SK-N-SH (cell line): ENCODE measurements at regions not wholly inside any gene's neighbourhood (a gene's known extent, or its start where the extent isn't known, plus 50 kb on each side); places are given as distances from the start of the nearest gene placed in this dataset.

Source experiments
- CTCF ChIA-PET: fragments of 300-600, 350-600 bp; formaldehyde crosslinking; extraction: SDS; loops from one replicate; lab custom pipeline; 2021; lab: Yijun Ruan, JAX
- POLR2A ChIA-PET: fragments of 350-600 bp; sonication (Branson Sonifier 250); formaldehyde crosslinking; extraction: SDS; loops from one replicate; lab custom pipeline; 2020; ENCODE audit warnings: antibody characterized with exemption, inconsistent platforms; lab: Yijun Ruan, JAX
- DNase-seq: peaks from one replicate; pipeline ENCODE4 v3.0.0; 2012
- H2AFZ ChIP-seq: fragments of 200-600 bp; sonication (generic); 2 replicates; pipeline ENCODE4 v1.8.1; 2016; ENCODE audit warnings: antibody characterized with exemption, mild to moderate bottlenecking, low read depth
- H3F3A ChIP-seq: fragments of 200-600 bp; sonication (generic); replicated peaks from 2 replicates; pipeline ENCODE3; 2016; ENCODE audit warnings: antibody characterized with exemption, mild to moderate bottlenecking; ENCODE audit not compliant: insufficient read depth
- H3K27ac ChIP-seq, 2 experiments: fragments of 200-500 bp in 1 of 2; fragments of 200-600 bp in 1 of 2; sonication (Bioruptor generic) in 1 of 2; sonication (generic), shearing (Covaris generic) in 1 of 2; 2 replicates each; pipeline versions ENCODE4 v1.5.1 to v1.6.1; 2014 to 2016; ENCODE audit warnings: low read depth in 2 of 2, inconsistent platforms in 1 of 2, low read length in 1 of 2, mild to moderate bottlenecking in 1 of 2, mixed read lengths in 1 of 2
- H3K27me3 ChIP-seq: fragments of 200-600 bp; sonication (generic), shearing (Covaris generic); 2 replicates; pipeline ENCODE4 v1.6.1; 2016; ENCODE audit warnings: mixed run types; ENCODE audit not compliant: insufficient read depth
- H3K36me3 ChIP-seq, 2 experiments: fragments of 200-500 bp in 1 of 2; fragments of 200-600 bp in 1 of 2; sonication (Bioruptor generic) in 1 of 2; sonication (generic) in 1 of 2; replicated peaks in 1 of 2; 2 replicates each; pipeline versions ENCODE3 to v1.5.1; 2014 to 2016; ENCODE audit warnings: low read length in 1 of 2, mild to moderate bottlenecking in 1 of 2; ENCODE audit not compliant: insufficient read depth in 2 of 2, control insufficient read depth in 1 of 2
- H3K4me1 ChIP-seq, 2 experiments: fragments of 200-500 bp in 1 of 2; fragments of 200-600 bp in 1 of 2; sonication (Bioruptor generic) in 1 of 2; sonication (generic), shearing (Covaris generic) in 1 of 2; 2 replicates each; pipeline versions ENCODE4 v1.5.1 to v1.6.1; 2014 to 2016; ENCODE audit warnings: low read depth in 1 of 2, low read length in 1 of 2, mixed run types in 1 of 2; ENCODE audit not compliant: insufficient read depth in 2 of 2, control insufficient read depth in 1 of 2
- H3K4me2 ChIP-seq: fragments of 200-600 bp; sonication (generic), shearing (Covaris generic); 2 replicates; pipeline ENCODE4 v1.6.1; 2017; ENCODE audit warnings: mixed run types
- H3K4me3 ChIP-seq, 2 experiments: fragments of 200-500 bp in 1 of 2; fragments of 200-600 bp in 1 of 2; sonication (Bioruptor generic) in 1 of 2; sonication (generic), shearing (Covaris generic) in 1 of 2; 2 replicates each; pipeline versions ENCODE4 v1.5.1 to v1.8.1; 2014 to 2016; ENCODE audit warnings: low read depth in 2 of 2, inconsistent platforms in 1 of 2, low read length in 1 of 2, mild to moderate bottlenecking in 1 of 2, mixed read lengths in 1 of 2, moderate library complexity in 1 of 2
- H3K79me2 ChIP-seq: fragments of 200-600 bp; sonication (generic); 2 replicates; pipeline ENCODE4 v1.8.1; 2017; ENCODE audit warnings: mild to moderate bottlenecking; ENCODE audit not compliant: insufficient read depth
- H3K9ac ChIP-seq: fragments of 200-600 bp; sonication (generic); 2 replicates; pipeline ENCODE4 v1.6.1; 2017; ENCODE audit warnings: mixed run types
- H3K9me2 ChIP-seq: fragments of 200-600 bp; sonication (generic); 2 replicates; pipeline ENCODE4 v1.6.1; 2017; ENCODE audit warnings: mixed run types
- H3K9me3 ChIP-seq: fragments of 200-600 bp; sonication (generic); 2 replicates; pipeline ENCODE4 v1.6.1; 2017; ENCODE audit warnings: mixed run types, mild to moderate bottlenecking, moderate library complexity
- H4K20me1 ChIP-seq: fragments of 200-600 bp; sonication (generic); 2 replicates; pipeline ENCODE4 v1.6.1; 2017; ENCODE audit warnings: mild to moderate bottlenecking, mixed run types; ENCODE audit not compliant: insufficient read depth
- CHD2 ChIP-seq: fragments of 150-350 bp; IDR thresholded peaks from 2 replicates; pipeline ENCODE4 v1.6.1; 2018; ENCODE audit warnings: low read length; ENCODE audit not compliant: partially characterized antibody
- ELF1 ChIP-seq: IDR thresholded peaks from 2 replicates; pipeline ENCODE4 v1.4.0; 2012
- EZH2phosphoT487 ChIP-seq: fragments of 200-600 bp; sonication (generic); IDR thresholded peaks from 2 replicates; pipeline ENCODE4 v1.6.1; 2017; ENCODE audit warnings: low read depth, mixed run types, mild to moderate bottlenecking, antibody characterized with exemption, moderate library complexity, borderline replicate concordance
- FOSL2 ChIP-seq: IDR thresholded peaks from 2 replicates; pipeline ENCODE4 v1.4.0; 2012; ENCODE audit warnings: low read depth, mild to moderate bottlenecking, moderate library complexity, borderline replicate concordance
- FOXJ3 ChIP-seq: sonication (generic); formaldehyde crosslinking; IDR thresholded peaks from 2 replicates; pipeline ENCODE4 v1.5.1; 2020; ENCODE audit warnings: mild to moderate bottlenecking, missing genetic modification reagents
- GATA2 ChIP-seq: sonication (generic); formaldehyde crosslinking; IDR thresholded peaks from 2 replicates; pipeline ENCODE4 v1.5.0; 2020; ENCODE audit warnings: mild to moderate bottlenecking, missing genetic modification reagents
- JUND ChIP-seq: IDR thresholded peaks from 2 replicates; pipeline ENCODE4 v1.4.0; 2012
- MAX ChIP-seq: IDR thresholded peaks from 2 replicates; pipeline ENCODE4 v1.4.0; 2012; ENCODE audit warnings: low read depth
- MEF2A ChIP-seq: IDR thresholded peaks from 2 replicates; pipeline ENCODE4 v1.4.0; 2012; ENCODE audit warnings: low read depth, borderline replicate concordance
- NFIC ChIP-seq: IDR thresholded peaks from 2 replicates; pipeline ENCODE4 v1.4.0; 2012; ENCODE audit warnings: borderline replicate concordance
- RAD21 ChIP-seq: IDR thresholded peaks from 2 replicates; pipeline ENCODE4 v1.6.1; 2012; ENCODE audit warnings: mild to moderate bottlenecking, low read length
- RFX5 ChIP-seq: IDR thresholded peaks from 2 replicates; pipeline ENCODE4 v1.6.1; 2012; ENCODE audit warnings: mild to moderate bottlenecking, improper control_type of control experiment, low read length
- RXRA ChIP-seq: IDR thresholded peaks from 2 replicates; pipeline ENCODE4 v1.4.0; 2012; ENCODE audit warnings: low read depth, mild to moderate bottlenecking, borderline replicate concordance
- SMC3 ChIP-seq: IDR thresholded peaks from 2 replicates; pipeline ENCODE4 v1.6.1; 2012; ENCODE audit warnings: low read depth, low read length, improper control_type of control experiment
- TCF12 ChIP-seq: IDR thresholded peaks from 2 replicates; pipeline ENCODE4 v1.4.0; 2012
- YY1 ChIP-seq: IDR thresholded peaks from 2 replicates; pipeline ENCODE4 v1.4.0; 2012; ENCODE audit warnings: low read depth, mild to moderate bottlenecking
- WGBS: methylation state at CpG from one replicate; pipeline ENCODE4 v1.1.6; 2017; ENCODE audit warnings: low lambda C conversion rate; 5-methylcytosine and 5-hydroxymethylcytosine counted together
- TF ChIP-seq, protein P1 (sequence below): IDR thresholded peaks from 2 replicates; pipeline ENCODE4; 2012
- TF ChIP-seq, protein P2 (sequence below): fragments of 150-350 bp; IDR thresholded peaks from 2 replicates; pipeline ENCODE4 v1.6.1; 2016; ENCODE audit warnings: mild to moderate bottlenecking, low read depth, low read length
- TF ChIP-seq, protein P3 (sequence below): IDR thresholded peaks from 2 replicates; pipeline ENCODE4 v1.6.1; 2012; ENCODE audit warnings: mild to moderate bottlenecking, low read depth, low read length, moderate library complexity
- TF ChIP-seq, protein P4 (sequence below): fragments of 200-600 bp; sonication (generic); IDR thresholded peaks from 2 replicates; pipeline ENCODE4 v1.6.1; 2017; ENCODE audit warnings: antibody characterized with exemption, mild to moderate bottlenecking, moderate library complexity

GRCh38 chrX:94492541-94492940 lies 818.5 kb downstream of the FAM133A start:
- no peak overlapping the region for H3K4me3 ChIP-seq
- 13% methylated on average over 10 of the region's 10 CpGs for WGBS

GRCh38 chrX:94493405-94493804 lies 819.4 kb downstream of the FAM133A start:
- Histone ChIP-seq H3K9ac (no peak overlapping the region), H3K9me2 (no peaks in the 10 kb centered on the region), H3K27ac (no peak overlapping the region), H3K36me3 (no peaks in the 10 kb centered on the region), H3F3A (no peaks in the 10 kb centered on the region), H3K4me3 (no peak overlapping the region), H3K9me3 (no peaks in the 10 kb centered on the region), H3K4me1 (no peaks in the 10 kb centered on the region), H3K4me2 (no peak overlapping the region), H3K27me3 (no peaks in the 10 kb centered on the region), H2AFZ (no peak overlapping the region), H4K20me1 (no peaks in the 10 kb centered on the region), H3K79me2 (no peaks in the 10 kb centered on the region)
- WGBS, result 12% methylated on average over 6 of the region's 6 CpGs
- no peak for DNase-seq
- POLR2A ChIA-PET, result no interaction called here
- CTCF ChIA-PET, result no interaction called here
- TF ChIP-seq, protein P1, sequence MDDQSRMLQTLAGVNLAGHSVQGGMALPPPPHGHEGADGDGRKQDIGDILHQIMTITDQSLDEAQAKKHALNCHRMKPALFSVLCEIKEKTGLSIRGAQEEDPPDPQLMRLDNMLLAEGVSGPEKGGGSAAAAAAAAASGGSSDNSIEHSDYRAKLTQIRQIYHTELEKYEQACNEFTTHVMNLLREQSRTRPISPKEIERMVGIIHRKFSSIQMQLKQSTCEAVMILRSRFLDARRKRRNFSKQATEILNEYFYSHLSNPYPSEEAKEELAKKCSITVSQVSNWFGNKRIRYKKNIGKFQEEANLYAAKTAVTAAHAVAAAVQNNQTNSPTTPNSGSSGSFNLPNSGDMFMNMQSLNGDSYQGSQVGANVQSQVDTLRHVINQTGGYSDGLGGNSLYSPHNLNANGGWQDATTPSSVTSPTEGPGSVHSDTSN, result no peak
- TF ChIP-seq FOXJ3 (CRISPR knock-in tag) (no peak), EZH2phosphoT487 (no peak), RXRA (no peak), GATA2 (CRISPR knock-in tag) (no peak), CHD2 (no peak), ELF1 (no peak), JUND (no peak), NFIC (no peak), RAD21 (no peak), MEF2A (no peak)
- TF ChIP-seq, protein P2, sequence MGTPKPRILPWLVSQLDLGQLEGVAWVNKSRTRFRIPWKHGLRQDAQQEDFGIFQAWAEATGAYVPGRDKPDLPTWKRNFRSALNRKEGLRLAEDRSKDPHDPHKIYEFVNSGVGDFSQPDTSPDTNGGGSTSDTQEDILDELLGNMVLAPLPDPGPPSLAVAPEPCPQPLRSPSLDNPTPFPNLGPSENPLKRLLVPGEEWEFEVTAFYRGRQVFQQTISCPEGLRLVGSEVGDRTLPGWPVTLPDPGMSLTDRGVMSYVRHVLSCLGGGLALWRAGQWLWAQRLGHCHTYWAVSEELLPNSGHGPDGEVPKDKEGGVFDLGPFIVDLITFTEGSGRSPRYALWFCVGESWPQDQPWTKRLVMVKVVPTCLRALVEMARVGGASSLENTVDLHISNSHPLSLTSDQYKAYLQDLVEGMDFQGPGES, result no peak

More at GRCh38 chrX:94492541-94492940, 818.5 kb downstream of the FAM133A start:
- Histone ChIP-seq H3K9me3 (no peaks in the 10 kb centered on the region), H3K9me2 (no peaks in the 10 kb centered on the region), H4K20me1 (no peaks in the 10 kb centered on the region), H3F3A (no peaks in the 10 kb centered on the region), H2AFZ (no peak overlapping the region), H3K79me2 (no peaks in the 10 kb centered on the region), H3K9ac (no peak overlapping the region), H3K4me2 (no peak overlapping the region), H3K36me3 (no peaks in the 10 kb centered on the region), H3K27me3 (no peaks in the 10 kb centered on the region), H3K4me1 (no peaks in the 10 kb centered on the region), H3K27ac (no peak overlapping the region)
- ChIA-PET POLR2A (no interaction called here), CTCF (no interaction called here)
- TF ChIP-seq RFX5, result no peak
- no peak for TF ChIP-seq TCF12
- no peak for TF ChIP-seq MAX
- no peak for TF ChIP-seq EZH2phosphoT487
- TF ChIP-seq SMC3, result no peak
- TF ChIP-seq FOSL2, result no peak
- TF ChIP-seq YY1, result no peak
- TF ChIP-seq, protein P3, sequence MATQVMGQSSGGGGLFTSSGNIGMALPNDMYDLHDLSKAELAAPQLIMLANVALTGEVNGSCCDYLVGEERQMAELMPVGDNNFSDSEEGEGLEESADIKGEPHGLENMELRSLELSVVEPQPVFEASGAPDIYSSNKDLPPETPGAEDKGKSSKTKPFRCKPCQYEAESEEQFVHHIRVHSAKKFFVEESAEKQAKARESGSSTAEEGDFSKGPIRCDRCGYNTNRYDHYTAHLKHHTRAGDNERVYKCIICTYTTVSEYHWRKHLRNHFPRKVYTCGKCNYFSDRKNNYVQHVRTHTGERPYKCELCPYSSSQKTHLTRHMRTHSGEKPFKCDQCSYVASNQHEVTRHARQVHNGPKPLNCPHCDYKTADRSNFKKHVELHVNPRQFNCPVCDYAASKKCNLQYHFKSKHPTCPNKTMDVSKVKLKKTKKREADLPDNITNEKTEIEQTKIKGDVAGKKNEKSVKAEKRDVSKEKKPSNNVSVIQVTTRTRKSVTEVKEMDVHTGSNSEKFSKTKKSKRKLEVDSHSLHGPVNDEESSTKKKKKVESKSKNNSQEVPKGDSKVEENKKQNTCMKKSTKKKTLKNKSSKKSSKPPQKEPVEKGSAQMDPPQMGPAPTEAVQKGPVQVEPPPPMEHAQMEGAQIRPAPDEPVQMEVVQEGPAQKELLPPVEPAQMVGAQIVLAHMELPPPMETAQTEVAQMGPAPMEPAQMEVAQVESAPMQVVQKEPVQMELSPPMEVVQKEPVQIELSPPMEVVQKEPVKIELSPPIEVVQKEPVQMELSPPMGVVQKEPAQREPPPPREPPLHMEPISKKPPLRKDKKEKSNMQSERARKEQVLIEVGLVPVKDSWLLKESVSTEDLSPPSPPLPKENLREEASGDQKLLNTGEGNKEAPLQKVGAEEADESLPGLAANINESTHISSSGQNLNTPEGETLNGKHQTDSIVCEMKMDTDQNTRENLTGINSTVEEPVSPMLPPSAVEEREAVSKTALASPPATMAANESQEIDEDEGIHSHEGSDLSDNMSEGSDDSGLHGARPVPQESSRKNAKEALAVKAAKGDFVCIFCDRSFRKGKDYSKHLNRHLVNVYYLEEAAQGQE, result no peak
- TF ChIP-seq, protein P4, sequence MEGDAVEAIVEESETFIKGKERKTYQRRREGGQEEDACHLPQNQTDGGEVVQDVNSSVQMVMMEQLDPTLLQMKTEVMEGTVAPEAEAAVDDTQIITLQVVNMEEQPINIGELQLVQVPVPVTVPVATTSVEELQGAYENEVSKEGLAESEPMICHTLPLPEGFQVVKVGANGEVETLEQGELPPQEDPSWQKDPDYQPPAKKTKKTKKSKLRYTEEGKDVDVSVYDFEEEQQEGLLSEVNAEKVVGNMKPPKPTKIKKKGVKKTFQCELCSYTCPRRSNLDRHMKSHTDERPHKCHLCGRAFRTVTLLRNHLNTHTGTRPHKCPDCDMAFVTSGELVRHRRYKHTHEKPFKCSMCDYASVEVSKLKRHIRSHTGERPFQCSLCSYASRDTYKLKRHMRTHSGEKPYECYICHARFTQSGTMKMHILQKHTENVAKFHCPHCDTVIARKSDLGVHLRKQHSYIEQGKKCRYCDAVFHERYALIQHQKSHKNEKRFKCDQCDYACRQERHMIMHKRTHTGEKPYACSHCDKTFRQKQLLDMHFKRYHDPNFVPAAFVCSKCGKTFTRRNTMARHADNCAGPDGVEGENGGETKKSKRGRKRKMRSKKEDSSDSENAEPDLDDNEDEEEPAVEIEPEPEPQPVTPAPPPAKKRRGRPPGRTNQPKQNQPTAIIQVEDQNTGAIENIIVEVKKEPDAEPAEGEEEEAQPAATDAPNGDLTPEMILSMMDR, result no peak
- no peak for DNase-seq
